ENCODE measurements at regions not wholly inside any gene's neighbourhood (a gene's known extent, or its start where the extent isn't known, plus 50 kb on each side); places are given as distances from the start of the nearest gene placed in this dataset.

- TF ChIP-seq CTCF (IDR thresholded peaks at IDR 0.05) (peak in 5 of 7 experiments; percentile 65 to 83 (median 70)), POLR2A (IDR thresholded peaks at IDR 0.05) (no peak)
Measured at GRCh38 chr7:67371429-67372305, 375.0 kb downstream of the TYW1 start.
